ENCODE measurements at regions not wholly inside any gene's neighbourhood (a gene's known extent, or its start where the extent isn't known, plus 50 kb on each side); places are given as distances from the start of the nearest gene placed in this dataset.

DNA sequence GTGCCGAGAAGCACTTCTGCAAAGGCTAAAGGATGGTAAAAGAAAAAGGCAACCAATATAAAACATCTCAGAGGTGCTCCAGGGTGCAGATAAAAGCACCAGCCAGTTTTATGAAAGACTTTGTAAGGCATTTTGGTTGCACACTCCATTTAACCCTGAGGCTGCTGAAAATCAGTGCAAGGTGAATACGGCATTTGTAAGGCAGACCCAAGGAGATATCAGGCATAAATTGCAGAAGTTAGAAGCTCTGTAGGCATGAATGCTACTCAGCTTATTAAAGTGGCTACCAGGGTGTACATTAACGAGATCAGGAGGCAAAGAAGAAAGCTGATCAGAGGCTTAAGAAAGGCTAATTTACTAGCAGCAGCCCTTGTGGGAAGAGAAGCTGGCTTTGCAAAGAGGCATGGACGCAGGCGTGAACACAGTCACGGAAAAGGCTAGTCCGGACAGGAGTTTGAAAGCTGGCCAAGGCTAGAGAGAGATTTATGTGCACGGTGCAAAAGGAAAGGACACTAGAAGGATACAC is 99.6 kb downstream of the ZNF429 start:
- H3K9me3 ChIP-seq (replicated peaks; ENCODE audit: control insufficient read depth, insufficient read depth, low read depth, low read length) = no peaks in the 10 kb centered on the region
- ChIA-PET POLR2A (interaction anchor here (1.7 kb wide), 1 partner anchor 21 kb away, joined by 6 read pairs; no protein-coding TSS in a partner anchor), CTCF (ENCODE audit: low intra/inter-chr PET ratio) (no interaction called here)
- H3K36me3 ChIP-seq (ENCODE audit: control insufficient read depth, insufficient read depth, low read length) = no peaks in the 10 kb centered on the region
- no peaks in the 10 kb centered on the region for H3K79me2 ChIP-seq (ENCODE audit: control insufficient read depth, insufficient read depth, low read length)
- no peaks in the 10 kb centered on the region for H3K9me1 ChIP-seq (ENCODE audit: control insufficient read depth, insufficient read depth, low read length)
- in situ Hi-C loops (cut with MboI) = no loop called here
- H3K27ac ChIP-seq (ENCODE audit: extremely low read depth, low read depth, low read length) = peak overlapping the region; percentile 96; the same call in 1 of the 3 replicates
- H3K27me3 ChIP-seq (ENCODE audit: control insufficient read depth in 2 of 2, insufficient read depth in 2 of 2, low read length in 2 of 2) = no peaks in the 10 kb centered on the region
- FAIRE-seq (no peak), DNase-seq (ENCODE audit: extremely low read depth in 1 of 4, low spot score in 3 of 4) (no peak), ATAC-seq (no peak)
- peak overlapping the region in 1 of 2 experiments; percentile 72; a peak in 2 of 4 replicates for H3K9ac ChIP-seq (ENCODE audit: insufficient read depth in 1 of 2, low read depth in 2 of 2, low read length in 2 of 2)
- H4K20me1 ChIP-seq (replicated peaks; ENCODE audit: control insufficient read depth, insufficient read depth, low read length) = no peaks in the 10 kb centered on the region
- no TSS peak for BruUV-seq (replicated peaks)
- peak overlapping the region; percentile 73 for H3K4me2 ChIP-seq (ENCODE audit: insufficient read depth, low read length)
- TF ChIP-seq GTF2F1 (IDR thresholded peaks at IDR 0.05; ENCODE audit: low read depth, low read length) (no peak), IFI16 (CRISPR knock-in tag; IDR thresholded peaks at IDR 0.05) (no peak), ZNF586 (CRISPR knock-in tag; conservative IDR thresholded peaks at IDR 0.05) (no peak), CBX1 (IDR thresholded peaks at IDR 0.05; ENCODE audit: low read depth) (no peak), MYBL2 (IDR thresholded peaks at IDR 0.05; ENCODE audit: low read depth) (no peak), MYBL2 (CRISPR knock-in tag; IDR thresholded peaks at IDR 0.05; ENCODE audit: borderline replicate concordance) (no peak), YY1 (IDR thresholded peaks at IDR 0.05; ENCODE audit: borderline replicate concordance in 1 of 3, control insufficient read depth in 1 of 3, extremely low read depth in 1 of 3, insufficient read depth in 3 of 3, insufficient read length in 1 of 3, insufficient replicate concordance in 2 of 3, low read depth in 1 of 3, low read length in 2 of 3) (no peak), ZNF12 (CRISPR knock-in tag; IDR thresholded peaks at IDR 0.05) (no peak), ZC3H8 (IDR thresholded peaks at IDR 0.05) (no peak)
- TF ChIP-seq, protein P1, sequence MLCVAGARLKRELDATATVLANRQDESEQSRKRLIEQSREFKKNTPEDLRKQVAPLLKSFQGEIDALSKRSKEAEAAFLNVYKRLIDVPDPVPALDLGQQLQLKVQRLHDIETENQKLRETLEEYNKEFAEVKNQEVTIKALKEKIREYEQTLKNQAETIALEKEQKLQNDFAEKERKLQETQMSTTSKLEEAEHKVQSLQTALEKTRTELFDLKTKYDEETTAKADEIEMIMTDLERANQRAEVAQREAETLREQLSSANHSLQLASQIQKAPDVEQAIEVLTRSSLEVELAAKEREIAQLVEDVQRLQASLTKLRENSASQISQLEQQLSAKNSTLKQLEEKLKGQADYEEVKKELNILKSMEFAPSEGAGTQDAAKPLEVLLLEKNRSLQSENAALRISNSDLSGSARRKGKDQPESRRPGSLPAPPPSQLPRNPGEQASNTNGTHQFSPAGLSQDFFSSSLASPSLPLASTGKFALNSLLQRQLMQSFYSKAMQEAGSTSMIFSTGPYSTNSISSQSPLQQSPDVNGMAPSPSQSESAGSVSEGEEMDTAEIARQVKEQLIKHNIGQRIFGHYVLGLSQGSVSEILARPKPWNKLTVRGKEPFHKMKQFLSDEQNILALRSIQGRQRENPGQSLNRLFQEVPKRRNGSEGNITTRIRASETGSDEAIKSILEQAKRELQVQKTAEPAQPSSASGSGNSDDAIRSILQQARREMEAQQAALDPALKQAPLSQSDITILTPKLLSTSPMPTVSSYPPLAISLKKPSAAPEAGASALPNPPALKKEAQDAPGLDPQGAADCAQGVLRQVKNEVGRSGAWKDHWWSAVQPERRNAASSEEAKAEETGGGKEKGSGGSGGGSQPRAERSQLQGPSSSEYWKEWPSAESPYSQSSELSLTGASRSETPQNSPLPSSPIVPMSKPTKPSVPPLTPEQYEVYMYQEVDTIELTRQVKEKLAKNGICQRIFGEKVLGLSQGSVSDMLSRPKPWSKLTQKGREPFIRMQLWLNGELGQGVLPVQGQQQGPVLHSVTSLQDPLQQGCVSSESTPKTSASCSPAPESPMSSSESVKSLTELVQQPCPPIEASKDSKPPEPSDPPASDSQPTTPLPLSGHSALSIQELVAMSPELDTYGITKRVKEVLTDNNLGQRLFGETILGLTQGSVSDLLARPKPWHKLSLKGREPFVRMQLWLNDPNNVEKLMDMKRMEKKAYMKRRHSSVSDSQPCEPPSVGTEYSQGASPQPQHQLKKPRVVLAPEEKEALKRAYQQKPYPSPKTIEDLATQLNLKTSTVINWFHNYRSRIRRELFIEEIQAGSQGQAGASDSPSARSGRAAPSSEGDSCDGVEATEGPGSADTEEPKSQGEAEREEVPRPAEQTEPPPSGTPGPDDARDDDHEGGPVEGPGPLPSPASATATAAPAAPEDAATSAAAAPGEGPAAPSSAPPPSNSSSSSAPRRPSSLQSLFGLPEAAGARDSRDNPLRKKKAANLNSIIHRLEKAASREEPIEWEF (CRISPR knock-in tag; IDR thresholded peaks at IDR 0.05) = no peak
- intact Hi-C loops (cut with micrococcal nuclease) = loop anchor here (5.0 kb wide), 2 partner anchors 92 to 143 kb away; no protein-coding TSS in a partner anchor
- no peak overlapping the region for H3K4me3 ChIP-seq
- H3K4me1 ChIP-seq (replicated peaks in 1 of 2; ENCODE audit: control insufficient read depth in 2 of 2, insufficient read depth in 2 of 2, low read length in 2 of 2) = peaks cover 31 to 56% of the 10 kb centered on the region in 2 experiments
- WGBS (ENCODE audit: insufficient coverage, low coverage, missing lambda C conversion rate) = 70% methylated on average over 8 of the region's 8 CpGs
- peak overlapping the region; percentile 43 for H2AFZ ChIP-seq (ENCODE audit: low read depth, low read length)

All from K562 (cell line).